ENCODE measurements at regions not wholly inside any gene's neighbourhood (a gene's known extent, or its start where the extent isn't known, plus 50 kb on each side); places are given as distances from the start of the nearest gene placed in this dataset.
A peak's percentile ranks its signal among the peaks of the same experiment; 100 is the strongest.

DNA sequence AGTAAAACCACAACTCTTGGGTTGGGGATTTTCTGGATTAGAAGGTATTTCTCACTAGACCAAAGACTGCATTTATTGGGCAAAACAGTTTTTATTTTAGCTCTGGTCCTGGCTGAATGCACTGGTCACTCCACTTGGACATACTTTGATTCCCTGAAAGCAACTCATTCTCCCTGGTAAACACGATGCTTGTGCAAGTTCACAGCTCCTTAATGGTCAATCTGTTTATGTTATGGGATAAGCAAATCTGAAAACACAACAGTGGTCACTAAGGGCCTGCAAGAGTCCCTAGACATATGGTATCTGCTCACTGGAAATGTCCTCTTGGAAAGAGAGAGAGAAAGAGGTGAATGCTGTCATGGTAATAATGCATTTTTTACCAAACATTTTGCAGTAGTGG, 559.8 kb downstream of the CDH26 start:
- POLR2A ChIA-PET: no interaction called here
- no peaks in the 10 kb centered on the region for H3K9me3 ChIP-seq (ENCODE audit: control insufficient read depth, insufficient read depth, low read depth, low read length)
- H3K27ac ChIP-seq (ENCODE audit: extremely low read depth, low read depth, low read length): no peak overlapping the region
- TF ChIP-seq ZNF404 (tag by site-specific recombination; IDR thresholded peaks at IDR 0.05) (no peak), ZFP41 (tag by site-specific recombination; IDR thresholded peaks at IDR 0.05; ENCODE audit: borderline replicate concordance) (no peak), GLIS1 (tag by site-specific recombination; IDR thresholded peaks at IDR 0.05) (no peak)
- TF ChIP-seq, protein P1, sequence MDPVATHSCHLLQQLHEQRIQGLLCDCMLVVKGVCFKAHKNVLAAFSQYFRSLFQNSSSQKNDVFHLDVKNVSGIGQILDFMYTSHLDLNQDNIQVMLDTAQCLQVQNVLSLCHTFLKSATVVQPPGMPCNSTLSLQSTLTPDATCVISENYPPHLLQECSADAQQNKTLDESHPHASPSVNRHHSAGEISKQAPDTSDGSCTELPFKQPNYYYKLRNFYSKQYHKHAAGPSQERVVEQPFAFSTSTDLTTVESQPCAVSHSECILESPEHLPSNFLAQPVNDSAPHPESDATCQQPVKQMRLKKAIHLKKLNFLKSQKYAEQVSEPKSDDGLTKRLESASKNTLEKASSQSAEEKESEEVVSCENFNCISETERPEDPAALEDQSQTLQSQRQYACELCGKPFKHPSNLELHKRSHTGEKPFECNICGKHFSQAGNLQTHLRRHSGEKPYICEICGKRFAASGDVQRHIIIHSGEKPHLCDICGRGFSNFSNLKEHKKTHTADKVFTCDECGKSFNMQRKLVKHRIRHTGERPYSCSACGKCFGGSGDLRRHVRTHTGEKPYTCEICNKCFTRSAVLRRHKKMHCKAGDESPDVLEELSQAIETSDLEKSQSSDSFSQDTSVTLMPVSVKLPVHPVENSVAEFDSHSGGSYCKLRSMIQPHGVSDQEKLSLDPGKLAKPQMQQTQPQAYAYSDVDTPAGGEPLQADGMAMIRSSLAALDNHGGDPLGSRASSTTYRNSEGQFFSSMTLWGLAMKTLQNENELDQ (tag by site-specific recombination; IDR thresholded peaks at IDR 0.05; ENCODE audit: low read depth): no peak
- H3K36me3 ChIP-seq (ENCODE audit: control insufficient read depth in 2 of 2, insufficient read depth in 1 of 2, low read length in 2 of 2): no peaks in the 10 kb centered on the region
- CTCF ChIA-PET: no interaction called here
- H3K4me3 ChIP-seq (ENCODE audit: low read depth, low read length): no peak overlapping the region
- H3K4me1 ChIP-seq (ENCODE audit: control insufficient read depth, insufficient read depth, low read length): no peaks in the 10 kb centered on the region

DNA sequence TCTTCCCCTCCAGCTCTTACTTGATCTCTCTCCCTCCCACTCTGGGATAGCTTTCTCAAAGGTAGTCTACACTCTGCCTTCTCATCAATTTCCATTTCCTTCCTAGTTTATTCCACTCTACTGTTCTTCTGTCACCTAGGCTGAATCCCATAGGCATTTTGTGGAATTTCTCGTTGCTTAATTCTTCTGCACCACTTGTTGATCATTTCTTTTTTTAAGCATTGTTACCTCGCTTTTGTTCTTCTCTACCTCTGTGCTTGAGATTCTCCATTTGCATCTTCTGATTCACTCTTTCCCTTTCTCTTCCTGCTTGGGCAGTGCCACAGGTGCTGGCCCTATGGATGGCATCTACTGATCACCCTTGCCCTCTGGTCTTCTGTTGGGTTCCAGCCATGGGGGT, 567.2 kb downstream of the CDH26 start:
- H3K27ac ChIP-seq (ENCODE audit: extremely low read depth, low read depth, low read length): no peak overlapping the region
- ChIA-PET CTCF (no interaction called here), POLR2A (no interaction called here)
- TF ChIP-seq, protein P2, sequence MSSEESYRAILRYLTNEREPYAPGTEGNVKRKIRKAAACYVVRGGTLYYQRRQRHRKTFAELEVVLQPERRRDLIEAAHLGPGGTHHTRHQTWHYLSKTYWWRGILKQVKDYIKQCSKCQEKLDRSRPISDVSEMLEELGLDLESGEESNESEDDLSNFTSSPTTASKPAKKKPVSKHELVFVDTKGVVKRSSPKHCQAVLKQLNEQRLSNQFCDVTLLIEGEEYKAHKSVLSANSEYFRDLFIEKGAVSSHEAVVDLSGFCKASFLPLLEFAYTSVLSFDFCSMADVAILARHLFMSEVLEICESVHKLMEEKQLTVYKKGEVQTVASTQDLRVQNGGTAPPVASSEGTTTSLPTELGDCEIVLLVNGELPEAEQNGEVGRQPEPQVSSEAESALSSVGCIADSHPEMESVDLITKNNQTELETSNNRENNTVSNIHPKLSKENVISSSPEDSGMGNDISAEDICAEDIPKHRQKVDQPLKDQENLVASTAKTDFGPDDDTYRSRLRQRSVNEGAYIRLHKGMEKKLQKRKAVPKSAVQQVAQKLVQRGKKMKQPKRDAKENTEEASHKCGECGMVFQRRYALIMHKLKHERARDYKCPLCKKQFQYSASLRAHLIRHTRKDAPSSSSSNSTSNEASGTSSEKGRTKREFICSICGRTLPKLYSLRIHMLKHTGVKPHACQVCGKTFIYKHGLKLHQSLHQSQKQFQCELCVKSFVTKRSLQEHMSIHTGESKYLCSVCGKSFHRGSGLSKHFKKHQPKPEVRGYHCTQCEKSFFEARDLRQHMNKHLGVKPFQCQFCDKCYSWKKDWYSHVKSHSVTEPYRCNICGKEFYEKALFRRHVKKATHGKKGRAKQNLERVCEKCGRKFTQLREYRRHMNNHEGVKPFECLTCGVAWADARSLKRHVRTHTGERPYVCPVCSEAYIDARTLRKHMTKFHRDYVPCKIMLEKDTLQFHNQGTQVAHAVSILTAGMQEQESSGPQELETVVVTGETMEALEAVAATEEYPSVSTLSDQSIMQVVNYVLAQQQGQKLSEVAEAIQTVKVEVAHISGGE (tag by site-specific recombination; conservative IDR thresholded peaks at IDR 0.05; ENCODE audit: low read depth): no peak
- TF ChIP-seq SCRT1 (tag by site-specific recombination; IDR thresholded peaks at IDR 0.05; ENCODE audit: borderline replicate concordance): peak; percentile 85; the same call in 1 of the 2 replicates
- TF ChIP-seq SCRT2 (tag by site-specific recombination; IDR thresholded peaks at IDR 0.05): peak; percentile 90
- no peak for TF ChIP-seq ZFP41 (tag by site-specific recombination; IDR thresholded peaks at IDR 0.05; ENCODE audit: borderline replicate concordance)
- no peak for TF ChIP-seq EGR2 (tag by site-specific recombination; IDR thresholded peaks at IDR 0.05; ENCODE audit: low read depth)
- no peak for TF ChIP-seq YY1 (tag by site-specific recombination; IDR thresholded peaks at IDR 0.05)
- no peaks in the 10 kb centered on the region for H3K36me3 ChIP-seq (ENCODE audit: control insufficient read depth in 2 of 2, insufficient read depth in 1 of 2, low read length in 2 of 2)
- H3K9me3 ChIP-seq (ENCODE audit: control insufficient read depth, insufficient read depth, low read depth, low read length): no peaks in the 10 kb centered on the region
- no peaks in the 10 kb centered on the region for H3K4me1 ChIP-seq (ENCODE audit: control insufficient read depth, insufficient read depth, low read length)
- no peak overlapping the region for H3K4me3 ChIP-seq (ENCODE audit: low read depth, low read length)

DNA sequence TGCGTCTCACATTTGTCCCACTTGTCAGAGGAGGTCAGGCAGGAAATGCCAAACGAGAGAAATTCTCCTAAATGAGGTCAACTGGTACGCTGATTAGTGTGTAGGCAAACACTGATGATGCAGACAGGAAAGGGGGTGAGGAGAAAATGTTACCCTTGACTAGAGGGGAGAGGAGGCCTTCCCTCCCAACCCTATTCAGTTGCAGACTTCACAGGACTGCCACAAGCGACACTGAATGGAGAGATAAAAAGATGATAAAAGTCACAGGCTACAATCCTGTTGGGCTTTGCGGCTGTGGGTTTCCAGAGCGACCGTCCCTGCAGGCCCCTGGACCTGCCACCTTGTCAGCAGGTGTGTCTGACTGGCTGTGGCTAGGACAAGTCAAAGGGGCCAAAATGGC, 569.4 kb downstream of the CDH26 start:
- Histone ChIP-seq H3K4me1 (ENCODE audit: control insufficient read depth, insufficient read depth, low read length) (no peaks in the 10 kb centered on the region), H3K9me3 (ENCODE audit: control insufficient read depth, insufficient read depth, low read depth, low read length) (no peaks in the 10 kb centered on the region), H3K36me3 (ENCODE audit: control insufficient read depth in 2 of 2, insufficient read depth in 1 of 2, low read length in 2 of 2) (no peaks in the 10 kb centered on the region), H3K4me3 (ENCODE audit: low read depth, low read length) (no peak overlapping the region), H3K27ac (ENCODE audit: extremely low read depth, low read depth, low read length) (no peak overlapping the region)
- POLR2A ChIA-PET: no interaction called here
- TF ChIP-seq ZNF747 (tag by site-specific recombination; IDR thresholded peaks at IDR 0.05): no peak
- CTCF ChIA-PET: no interaction called here

DNA sequence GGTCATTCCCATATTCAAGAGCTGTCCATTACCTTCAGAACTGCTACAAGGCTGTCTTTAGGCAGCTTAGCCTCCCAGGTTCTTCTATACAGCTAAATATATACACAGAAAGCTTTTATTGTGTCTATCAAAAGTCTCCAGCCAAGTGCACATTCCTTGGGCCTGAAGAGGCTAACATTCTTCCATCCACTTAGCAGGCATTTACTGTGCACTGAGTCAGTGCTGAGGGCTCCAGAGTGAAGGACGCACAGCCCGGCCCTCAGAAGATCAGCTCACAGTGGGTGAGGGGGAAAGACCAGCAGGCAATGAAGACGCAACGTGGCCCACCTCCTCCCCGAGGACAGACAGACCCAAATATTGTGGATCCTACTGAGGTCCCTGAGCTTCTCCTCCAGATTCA, 569.9 kb downstream of the CDH26 start:
- POLR2A ChIA-PET: no interaction called here
- no peaks in the 10 kb centered on the region for H3K9me3 ChIP-seq (ENCODE audit: control insufficient read depth, insufficient read depth, low read depth, low read length)
- no peaks in the 10 kb centered on the region for H3K36me3 ChIP-seq (ENCODE audit: control insufficient read depth in 2 of 2, insufficient read depth in 1 of 2, low read length in 2 of 2)
- CTCF ChIA-PET: no interaction called here
- H3K4me1 ChIP-seq (ENCODE audit: control insufficient read depth, insufficient read depth, low read length): no peaks in the 10 kb centered on the region
- no peak overlapping the region for H3K27ac ChIP-seq (ENCODE audit: extremely low read depth, low read depth, low read length)
- no peak overlapping the region for H3K4me3 ChIP-seq (ENCODE audit: low read depth, low read length)
- TF ChIP-seq, protein P3, sequence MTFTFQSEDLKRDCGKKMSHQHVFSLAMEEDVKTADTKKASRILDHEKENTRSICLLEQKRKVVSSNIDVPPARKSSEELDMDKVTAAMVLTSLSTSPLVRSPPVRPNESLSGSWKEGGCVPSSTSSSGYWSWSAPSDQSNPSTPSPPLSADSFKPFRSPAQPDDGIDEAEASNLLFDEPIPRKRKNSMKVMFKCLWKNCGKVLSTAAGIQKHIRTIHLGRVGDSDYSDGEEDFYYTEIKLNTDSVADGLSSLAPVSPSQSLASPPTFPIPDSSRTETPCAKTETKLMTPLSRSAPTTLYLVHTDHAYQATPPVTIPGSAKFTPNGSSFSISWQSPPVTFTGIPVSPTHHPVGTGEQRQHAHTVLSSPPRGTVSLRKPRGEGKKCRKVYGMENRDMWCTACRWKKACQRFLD (tag by site-specific recombination; IDR thresholded peaks at IDR 0.05): no peak
- TF ChIP-seq ZIC2 (tag by site-specific recombination; IDR thresholded peaks at IDR 0.05) (no peak), ZNF24 (tag by site-specific recombination; IDR thresholded peaks at IDR 0.05) (no peak), ZNF223 (tag by site-specific recombination; IDR thresholded peaks at IDR 0.05) (no peak), ZNF184 (tag by site-specific recombination; IDR thresholded peaks at IDR 0.05) (no peak), ZNF37A (tag by site-specific recombination; IDR thresholded peaks at IDR 0.05) (no peak), OSR2 (tag by site-specific recombination; IDR thresholded peaks at IDR 0.05) (no peak), ZNF776 (tag by site-specific recombination; IDR thresholded peaks at IDR 0.05; ENCODE audit: borderline replicate concordance) (no peak), HOXC10 (CRISPR knock-in tag; IDR thresholded peaks at IDR 0.05) (no peak), GLIS2 (tag by site-specific recombination; IDR thresholded peaks at IDR 0.05) (no peak)
- TF ChIP-seq, protein P4, sequence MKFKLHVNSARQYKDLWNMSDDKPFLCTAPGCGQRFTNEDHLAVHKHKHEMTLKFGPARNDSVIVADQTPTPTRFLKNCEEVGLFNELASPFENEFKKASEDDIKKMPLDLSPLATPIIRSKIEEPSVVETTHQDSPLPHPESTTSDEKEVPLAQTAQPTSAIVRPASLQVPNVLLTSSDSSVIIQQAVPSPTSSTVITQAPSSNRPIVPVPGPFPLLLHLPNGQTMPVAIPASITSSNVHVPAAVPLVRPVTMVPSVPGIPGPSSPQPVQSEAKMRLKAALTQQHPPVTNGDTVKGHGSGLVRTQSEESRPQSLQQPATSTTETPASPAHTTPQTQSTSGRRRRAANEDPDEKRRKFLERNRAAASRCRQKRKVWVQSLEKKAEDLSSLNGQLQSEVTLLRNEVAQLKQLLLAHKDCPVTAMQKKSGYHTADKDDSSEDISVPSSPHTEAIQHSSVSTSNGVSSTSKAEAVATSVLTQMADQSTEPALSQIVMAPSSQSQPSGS (tag by site-specific recombination; IDR thresholded peaks at IDR 0.05; ENCODE audit: low read depth): no peak

Measured in HEK293 (cell line).